ENCODE measurements at regions not wholly inside any gene's neighbourhood (a gene's known extent, or its start where the extent isn't known, plus 50 kb on each side); places are given as distances from the start of the nearest gene placed in this dataset.

DNA sequence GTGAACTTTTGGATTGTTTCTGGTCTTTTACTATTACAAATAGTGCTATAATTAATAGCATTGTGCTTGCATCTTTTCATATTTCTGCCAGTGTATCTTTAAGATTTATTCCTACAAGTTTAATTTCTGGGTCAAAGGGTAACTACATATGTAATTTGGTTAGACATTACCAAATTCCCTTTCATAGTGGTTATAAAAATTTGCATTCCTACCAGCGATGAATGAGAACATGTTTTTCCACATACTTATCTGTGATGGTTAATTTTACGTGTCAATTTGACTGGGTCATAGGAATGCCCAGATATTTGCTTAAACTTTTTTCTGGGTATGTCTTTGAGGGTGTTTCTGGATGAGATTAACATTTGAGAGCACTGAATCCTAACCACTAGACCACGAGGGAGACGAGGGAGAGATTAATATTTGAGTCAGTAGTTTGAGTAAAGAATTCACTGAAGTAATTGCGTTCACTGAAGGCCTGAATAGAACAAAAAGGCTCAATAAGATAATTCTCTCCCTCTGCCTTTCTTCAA, 132.3 kb upstream of the NEO1 start:
- no peak for DNase-seq (ENCODE audit: low read depth)
- no peak overlapping the region for H3K4me3 ChIP-seq (ENCODE audit: low read depth, low read length)
- TF ChIP-seq, protein P1, sequence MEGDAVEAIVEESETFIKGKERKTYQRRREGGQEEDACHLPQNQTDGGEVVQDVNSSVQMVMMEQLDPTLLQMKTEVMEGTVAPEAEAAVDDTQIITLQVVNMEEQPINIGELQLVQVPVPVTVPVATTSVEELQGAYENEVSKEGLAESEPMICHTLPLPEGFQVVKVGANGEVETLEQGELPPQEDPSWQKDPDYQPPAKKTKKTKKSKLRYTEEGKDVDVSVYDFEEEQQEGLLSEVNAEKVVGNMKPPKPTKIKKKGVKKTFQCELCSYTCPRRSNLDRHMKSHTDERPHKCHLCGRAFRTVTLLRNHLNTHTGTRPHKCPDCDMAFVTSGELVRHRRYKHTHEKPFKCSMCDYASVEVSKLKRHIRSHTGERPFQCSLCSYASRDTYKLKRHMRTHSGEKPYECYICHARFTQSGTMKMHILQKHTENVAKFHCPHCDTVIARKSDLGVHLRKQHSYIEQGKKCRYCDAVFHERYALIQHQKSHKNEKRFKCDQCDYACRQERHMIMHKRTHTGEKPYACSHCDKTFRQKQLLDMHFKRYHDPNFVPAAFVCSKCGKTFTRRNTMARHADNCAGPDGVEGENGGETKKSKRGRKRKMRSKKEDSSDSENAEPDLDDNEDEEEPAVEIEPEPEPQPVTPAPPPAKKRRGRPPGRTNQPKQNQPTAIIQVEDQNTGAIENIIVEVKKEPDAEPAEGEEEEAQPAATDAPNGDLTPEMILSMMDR (IDR thresholded peaks at IDR 0.05; ENCODE audit: control insufficient read depth, extremely low read depth, insufficient read depth) = no peak

DNA sequence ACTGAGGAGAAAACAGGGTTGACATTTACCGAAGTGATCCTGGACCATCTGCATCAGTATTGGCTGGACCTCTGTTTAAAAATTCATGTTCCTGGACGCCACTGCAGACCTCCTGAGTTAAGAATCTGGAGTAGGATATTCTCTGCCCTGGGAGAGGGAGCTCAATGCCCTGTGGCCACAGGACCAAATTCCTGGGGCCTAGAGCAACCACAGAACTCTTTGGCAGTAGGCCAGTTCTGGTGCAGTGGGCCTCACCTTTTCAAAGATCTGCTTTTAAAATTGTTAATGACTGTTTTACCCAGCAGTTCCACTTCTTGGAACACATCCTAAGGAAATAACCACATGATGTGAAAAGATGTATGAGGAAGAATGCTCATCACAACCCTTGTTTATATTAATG, 133.3 kb upstream of the ADPGK start:
- TF ChIP-seq, protein P1 (IDR thresholded peaks at IDR 0.05; ENCODE audit: control insufficient read depth, extremely low read depth, insufficient read depth) = no peak
- DNase-seq (ENCODE audit: low read depth) = no peak

DNA sequence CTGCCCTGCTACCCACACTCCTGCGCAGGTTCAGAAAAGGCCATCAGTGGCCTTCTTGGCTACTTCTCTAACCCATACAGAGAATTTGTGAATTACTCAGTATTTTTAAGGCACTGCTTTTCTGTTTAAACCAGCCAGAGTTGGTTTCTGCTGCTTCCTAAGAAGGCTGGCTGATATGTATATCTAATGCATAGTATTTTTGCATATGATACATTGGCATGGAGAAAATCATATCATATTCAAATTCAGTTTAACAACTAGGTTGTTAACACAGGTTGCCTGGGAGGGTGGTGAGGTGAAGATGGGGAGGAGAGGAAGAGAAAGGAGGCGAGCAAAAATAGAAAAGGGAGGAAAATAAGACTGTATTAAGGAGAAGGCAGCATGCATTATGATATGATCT, 132.8 kb upstream of the ADPGK start:
- DNase-seq (ENCODE audit: low read depth) = no peak
- TF ChIP-seq, protein P1 (IDR thresholded peaks at IDR 0.05; ENCODE audit: control insufficient read depth, extremely low read depth, insufficient read depth) = no peak
- no peak overlapping the region for H3K4me3 ChIP-seq (ENCODE audit: low read depth, low read length)

More for the DNA sequence above, 133.3 kb upstream of the ADPGK start:
- H3K4me3 ChIP-seq (ENCODE audit: low read depth, low read length) = no peak overlapping the region

DNA sequence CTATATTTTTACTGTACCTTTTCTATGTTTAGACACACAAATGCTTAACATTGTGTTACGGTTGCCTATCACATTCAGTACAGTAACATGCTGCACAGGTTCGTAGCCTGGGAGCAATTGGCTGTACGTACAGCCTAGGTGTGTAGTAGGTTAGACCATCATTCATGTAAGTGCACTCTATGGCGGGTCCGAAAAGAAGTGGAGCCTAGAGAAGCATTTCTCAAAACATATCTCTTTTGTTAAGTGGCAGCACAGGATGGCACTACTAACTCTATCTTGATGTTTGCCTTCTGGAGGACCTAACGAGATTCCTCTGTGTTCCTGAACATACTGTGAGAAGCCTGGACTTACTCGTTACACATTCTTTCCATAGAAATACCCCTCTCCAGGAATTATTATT, 132.3 kb upstream of the ADPGK start:
- no peak for DNase-seq (ENCODE audit: low read depth)
- TF ChIP-seq, protein P1 (IDR thresholded peaks at IDR 0.05; ENCODE audit: control insufficient read depth, extremely low read depth, insufficient read depth) = no peak
- H3K4me3 ChIP-seq (ENCODE audit: low read depth, low read length) = no peak overlapping the region

DNA sequence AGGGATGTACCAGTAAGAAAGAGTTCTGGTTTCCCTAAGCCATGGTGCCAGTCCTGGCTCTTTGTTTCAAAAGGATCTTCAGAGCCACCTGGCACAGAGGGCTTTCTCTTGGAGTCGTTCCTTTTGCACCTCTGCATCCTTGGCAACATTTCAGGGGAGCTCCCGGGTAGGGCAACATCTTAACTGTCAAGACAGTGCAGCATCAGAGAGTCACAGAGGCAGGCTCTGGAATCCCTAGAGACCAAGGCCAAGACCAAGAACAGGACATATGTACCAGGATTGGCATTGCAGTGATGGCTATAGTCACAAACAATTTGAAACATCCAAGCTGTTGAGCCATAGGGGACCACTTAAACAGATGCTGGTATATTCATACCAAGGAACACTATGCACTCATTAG, 129.4 kb upstream of the ADPGK start:
- TF ChIP-seq, protein P1 (IDR thresholded peaks at IDR 0.05; ENCODE audit: control insufficient read depth, extremely low read depth, insufficient read depth) = no peak
- no peak overlapping the region for H3K4me3 ChIP-seq (ENCODE audit: low read depth, low read length)
- no peak for DNase-seq (ENCODE audit: low read depth)

DNA sequence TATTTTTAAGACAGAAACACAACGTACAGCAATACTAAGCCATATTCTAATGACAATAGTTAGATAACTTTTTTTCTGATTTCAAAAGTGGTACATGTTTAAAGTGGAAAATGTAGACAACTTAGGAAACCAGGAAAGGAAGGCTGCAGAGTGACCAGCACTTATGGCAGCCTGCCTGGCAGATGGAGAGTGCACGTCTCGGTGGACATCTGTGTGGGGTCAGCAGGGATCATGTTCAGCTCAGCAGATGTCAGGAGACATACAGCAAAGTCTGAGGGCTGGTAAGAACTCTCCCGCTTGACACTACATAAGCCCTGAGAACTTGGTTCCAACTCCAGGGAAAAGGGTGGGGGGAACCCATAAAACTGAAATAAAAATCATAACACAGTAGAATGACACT, 128.6 kb upstream of the ADPGK start:
- TF ChIP-seq, protein P1 (IDR thresholded peaks at IDR 0.05; ENCODE audit: control insufficient read depth, extremely low read depth, insufficient read depth) = no peak
- no peak for DNase-seq (ENCODE audit: low read depth)
- H3K4me3 ChIP-seq (ENCODE audit: low read depth, low read length) = no peak overlapping the region

DNA sequence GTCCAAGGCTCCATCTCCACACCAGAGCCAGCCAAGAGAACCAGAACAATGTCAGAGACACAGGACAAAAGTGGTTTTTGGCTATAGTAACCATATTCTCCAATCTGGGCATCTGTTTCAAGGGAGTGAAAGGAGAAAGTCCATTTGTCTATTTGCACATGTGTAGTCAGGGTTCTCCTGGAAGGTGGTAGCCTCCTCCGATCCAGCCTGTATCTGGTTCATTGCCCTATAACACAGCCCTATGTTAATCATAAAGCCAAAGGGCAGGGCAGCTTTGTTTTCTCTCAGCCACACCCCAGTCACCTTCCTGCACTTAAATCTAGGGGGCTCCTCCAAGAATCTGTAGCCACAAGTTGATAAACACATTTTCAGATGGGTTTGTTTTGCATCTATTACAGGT, 128.1 kb upstream of the ADPGK start:
- no peak for DNase-seq (ENCODE audit: low read depth)
- TF ChIP-seq, protein P1 (IDR thresholded peaks at IDR 0.05; ENCODE audit: control insufficient read depth, extremely low read depth, insufficient read depth) = no peak
- no peak overlapping the region for H3K4me3 ChIP-seq (ENCODE audit: low read depth, low read length)

Data from LNCaP clone FGC (cell line).